Muscle layer of colon (tissue), 2 donors: ENCODE measurements at regions not wholly inside any gene's neighbourhood (a gene's known extent, or its start where the extent isn't known, plus 50 kb on each side); places are given as distances from the start of the nearest gene placed in this dataset.

Experiments
- H3K27ac ChIP-seq: one replicate; pipeline ENCODE4 v1.7.0; 2013; ENCODE audit warnings: low read depth, mild to moderate bottlenecking, low read length, moderate library complexity
- H3K27me3 ChIP-seq, 2 donors: one replicate each; pipeline ENCODE4 v1.7.0; 2013; ENCODE audit warnings: low read length in 2 of 2, mild to moderate bottlenecking in 2 of 2; ENCODE audit not compliant: insufficient read depth in 2 of 2, control insufficient read depth in 1 of 2
- H3K36me3 ChIP-seq: one replicate; pipeline ENCODE4 v1.7.0; 2013; ENCODE audit warnings: mild to moderate bottlenecking, low read length; ENCODE audit not compliant: insufficient read depth
- H3K4me1 ChIP-seq: one replicate; pipeline ENCODE4 v1.7.0; 2013; ENCODE audit warnings: mild to moderate bottlenecking, low read length; ENCODE audit not compliant: insufficient read depth
- H3K4me3 ChIP-seq, 2 donors: one replicate each; pipeline ENCODE4 v1.7.0; 2013; ENCODE audit warnings: low read length in 2 of 2, low read depth in 1 of 2, mild to moderate bottlenecking in 1 of 2, moderate library complexity in 1 of 2
- H3K9ac ChIP-seq: one replicate; pipeline ENCODE4 v1.7.0; 2013; ENCODE audit warnings: low read length
- H3K9me3 ChIP-seq: one replicate; pipeline ENCODE4 v1.7.0; 2013; ENCODE audit warnings: mild to moderate bottlenecking, low read length
- donor health status: abdominal sarcoma.
- donor health status: Adenocarcinoma of cecum.

DNA sequence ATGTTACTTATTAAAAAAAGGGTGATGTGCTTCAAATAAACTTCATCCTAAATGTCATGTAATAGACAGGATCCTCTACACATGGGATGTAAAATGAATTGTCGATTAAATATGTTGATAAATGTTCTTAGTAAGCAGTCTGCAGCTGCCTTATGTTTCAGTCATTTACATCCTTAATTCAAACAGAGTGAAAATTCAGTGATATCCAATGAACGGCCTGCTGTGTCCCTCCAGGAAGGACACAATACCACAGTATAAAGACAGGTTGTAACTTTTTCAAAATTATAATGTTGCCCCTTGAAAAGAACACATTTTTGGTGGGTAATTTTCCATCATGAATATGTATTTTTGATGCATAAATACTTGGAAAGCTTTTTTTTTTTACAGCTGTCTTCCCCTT, 266.5 kb upstream of the SEMA3A start:
- Histone ChIP-seq H3K4me3 (no peak overlapping the region), H3K9me3 (no peaks in the 10 kb centered on the region), H3K36me3 (no peaks in the 10 kb centered on the region), H3K4me1 (no peaks in the 10 kb centered on the region), H3K27me3 (no peaks in the 10 kb centered on the region), H3K27ac (no peak overlapping the region), H3K9ac (no peak overlapping the region)

DNA sequence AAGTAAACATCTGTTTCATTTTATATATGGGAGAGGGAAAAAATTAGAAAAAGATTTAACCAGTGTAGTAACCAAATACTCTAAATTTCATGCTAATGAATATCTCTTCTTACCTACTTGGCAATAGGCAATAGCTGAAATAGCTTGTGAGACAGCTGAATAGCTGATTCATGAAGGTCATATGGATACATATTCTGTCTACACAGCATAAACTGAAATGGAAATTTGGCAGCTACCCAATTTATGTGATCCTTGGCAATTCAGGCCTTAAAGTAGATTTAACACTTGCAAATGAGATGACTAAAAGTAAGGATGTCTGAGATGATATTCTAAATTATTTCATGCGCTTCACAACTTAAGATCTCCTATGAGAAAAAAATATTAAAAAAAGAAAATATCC, 261.2 kb upstream of the SEMA3A start:
- Histone ChIP-seq H3K9ac (no peak overlapping the region), H3K4me1 (no peaks in the 10 kb centered on the region), H3K4me3 (no peak overlapping the region), H3K9me3 (no peaks in the 10 kb centered on the region), H3K27me3 (no peaks in the 10 kb centered on the region), H3K36me3 (no peaks in the 10 kb centered on the region), H3K27ac (no peak overlapping the region)

DNA sequence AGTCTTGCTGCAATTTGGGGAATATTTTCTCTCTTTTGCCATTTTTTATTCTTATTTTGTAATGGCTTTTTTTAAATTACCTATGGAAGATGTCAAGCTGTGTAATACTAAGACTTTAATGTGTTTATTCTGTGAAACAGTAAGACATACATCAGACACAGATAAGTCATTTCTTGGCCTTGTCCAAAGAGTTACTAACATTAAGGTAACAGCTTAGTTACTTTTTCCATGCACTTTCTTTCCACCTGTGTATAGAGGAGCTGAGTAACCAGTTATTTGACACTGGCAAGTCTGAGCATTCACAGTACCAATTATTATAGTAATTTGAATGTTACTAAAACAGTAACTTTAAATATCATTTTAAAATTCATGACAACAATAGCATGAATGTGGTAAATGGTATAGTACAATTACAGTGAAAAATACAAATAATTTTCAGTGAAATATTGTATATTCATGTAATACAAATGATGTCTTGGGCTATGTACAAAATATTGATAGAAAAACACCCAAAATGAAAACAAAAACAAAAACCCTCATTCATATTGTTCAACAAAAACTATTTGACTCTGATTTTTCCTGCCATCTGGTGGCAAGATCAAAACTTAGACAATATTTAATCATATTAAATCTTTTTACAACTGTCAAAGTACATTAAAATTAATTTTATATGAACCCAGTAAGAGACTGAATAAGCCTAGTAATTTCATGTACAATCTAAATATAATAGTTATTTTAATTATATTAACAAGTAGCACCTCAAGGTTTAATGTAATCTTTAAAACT, 259.8 kb upstream of the SEMA3A start:
- Histone ChIP-seq H3K4me1 (no peaks in the 10 kb centered on the region), H3K9me3 (no peaks in the 10 kb centered on the region), H3K36me3 (no peaks in the 10 kb centered on the region), H3K4me3 (no peak overlapping the region), H3K27ac (no peak overlapping the region), H3K9ac (no peak overlapping the region), H3K27me3 (no peaks in the 10 kb centered on the region)

DNA sequence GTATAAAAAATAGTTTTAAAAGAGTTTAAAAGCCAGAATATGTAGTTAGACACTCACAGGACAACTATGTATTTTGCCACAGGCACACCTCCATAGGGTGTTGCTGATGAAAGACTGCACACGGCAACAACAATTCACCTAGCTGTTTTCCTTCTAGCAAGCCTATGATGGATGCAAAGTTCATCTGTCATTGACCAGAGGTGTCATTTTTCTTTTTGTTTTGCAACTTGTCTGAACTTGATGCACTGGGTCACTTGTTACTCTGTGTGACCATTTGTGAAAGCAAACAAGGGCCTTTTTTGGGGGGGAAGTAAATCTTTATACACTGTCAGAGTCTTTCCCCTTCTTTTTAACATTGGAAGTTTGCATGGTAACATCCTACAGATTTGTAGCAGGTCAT, 258.0 kb upstream of the SEMA3A start:
- Histone ChIP-seq H3K27ac (no peak overlapping the region), H3K9ac (no peak overlapping the region), H3K4me3 (no peak overlapping the region), H3K4me1 (no peaks in the 10 kb centered on the region), H3K36me3 (no peaks in the 10 kb centered on the region), H3K27me3 (no peaks in the 10 kb centered on the region), H3K9me3 (no peaks in the 10 kb centered on the region)

DNA sequence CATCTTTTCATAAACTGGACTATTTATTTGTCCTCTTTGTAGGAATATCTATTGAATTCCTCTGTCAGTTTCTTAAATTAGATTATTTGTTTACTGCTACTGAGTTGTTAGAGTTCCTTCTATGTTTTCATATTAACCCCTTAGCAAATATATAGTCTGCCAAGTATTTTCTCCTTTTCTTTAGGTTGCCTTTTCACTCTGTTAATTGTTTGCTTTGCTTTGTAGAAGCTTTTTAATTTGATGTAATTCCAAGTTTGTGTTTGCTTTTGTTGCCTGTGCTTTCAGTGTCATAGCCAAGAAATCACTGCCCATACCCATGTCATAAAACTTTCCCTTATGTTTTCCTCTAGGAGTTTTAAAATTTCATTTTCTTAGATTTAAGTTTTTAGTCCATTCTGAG, 256.2 kb upstream of the SEMA3A start:
- Histone ChIP-seq H3K27ac (no peak overlapping the region), H3K27me3 (no peaks in the 10 kb centered on the region), H3K9me3 (no peaks in the 10 kb centered on the region), H3K36me3 (no peaks in the 10 kb centered on the region), H3K4me3 (no peak overlapping the region), H3K4me1 (no peaks in the 10 kb centered on the region), H3K9ac (no peak overlapping the region)

DNA sequence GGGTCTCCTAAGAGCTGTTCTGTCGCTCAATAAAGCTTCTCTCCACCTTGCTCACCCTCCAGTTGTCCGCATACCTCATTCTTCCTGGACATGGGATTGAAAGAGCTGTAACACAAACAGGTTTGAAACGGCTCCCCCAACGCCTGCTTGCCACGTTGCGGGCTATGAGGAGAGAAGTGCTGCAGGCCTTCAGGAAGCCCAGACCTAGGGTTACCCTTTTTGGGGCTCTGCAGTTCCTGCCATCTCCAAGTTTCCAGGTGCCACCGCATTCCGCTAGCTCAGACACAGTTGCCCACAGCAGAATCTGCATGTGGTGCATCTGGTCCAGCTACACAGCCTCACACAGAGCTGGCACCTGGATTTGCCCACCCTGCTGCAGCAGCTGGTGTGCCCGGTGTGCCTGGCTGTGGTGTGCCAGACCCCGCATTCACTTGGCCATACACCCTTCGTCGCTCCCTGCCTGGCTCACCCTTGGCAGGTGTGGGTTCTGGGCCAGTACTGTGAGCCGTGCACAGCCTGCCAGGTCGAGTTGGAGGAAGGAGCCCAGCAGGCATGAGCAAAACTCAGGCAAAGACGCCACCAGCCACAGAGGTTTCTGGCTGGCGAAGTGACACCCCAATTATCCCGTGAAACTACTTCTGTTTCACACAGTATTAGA, 253.2 kb upstream of the SEMA3A start:
- Histone ChIP-seq H3K4me1 (no peaks in the 10 kb centered on the region), H3K9me3 (no peaks in the 10 kb centered on the region), H3K27ac (no peak overlapping the region), H3K4me3 (no peak overlapping the region), H3K9ac (no peak overlapping the region), H3K27me3 (no peaks in the 10 kb centered on the region), H3K36me3 (no peaks in the 10 kb centered on the region)

DNA sequence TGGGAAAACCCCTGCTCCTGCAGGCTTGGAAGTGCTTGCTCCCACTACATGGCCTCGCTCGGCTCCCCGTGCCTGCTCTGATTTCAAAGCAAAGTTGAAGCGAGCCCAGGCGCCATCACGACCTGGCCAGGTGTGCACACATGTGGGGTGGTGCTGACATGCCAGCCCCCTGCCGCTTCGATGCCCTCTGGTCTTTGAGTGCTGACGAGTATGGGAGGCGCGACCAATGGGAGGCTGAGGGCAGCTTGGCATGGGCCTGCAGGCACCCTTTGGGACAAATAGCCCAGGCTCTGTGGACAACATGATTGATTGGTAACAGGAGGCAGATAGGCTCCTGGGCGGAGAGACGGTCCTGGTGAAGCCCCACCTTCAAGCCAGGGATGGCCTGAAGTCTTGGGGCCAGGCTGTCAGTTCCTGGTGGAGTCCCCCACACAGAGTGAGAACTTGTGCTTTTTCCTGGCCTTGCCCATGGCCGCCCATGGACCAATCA, 252.4 kb upstream of the SEMA3A start:
- no peaks in the 10 kb centered on the region for H3K27me3 ChIP-seq
- no peaks in the 10 kb centered on the region for H3K36me3 ChIP-seq

GRCh38 chr7:84425702-84426259, 231.2 kb upstream of the SEMA3A start:
- no peaks in the 10 kb centered on the region for H3K36me3 ChIP-seq
- no peak overlapping the region for H3K9ac ChIP-seq
- no peak overlapping the region for H3K27ac ChIP-seq
- H3K9me3 ChIP-seq: no peaks in the 10 kb centered on the region
- no peak overlapping the region for H3K4me3 ChIP-seq
- no peaks in the 10 kb centered on the region for H3K4me1 ChIP-seq
- no peaks in the 10 kb centered on the region for H3K27me3 ChIP-seq

More for the DNA sequence above, 252.4 kb upstream of the SEMA3A start:
- H3K9ac ChIP-seq: no peak overlapping the region
- H3K4me1 ChIP-seq: no peaks in the 10 kb centered on the region
- H3K4me3 ChIP-seq: no peak overlapping the region
- no peak overlapping the region for H3K27ac ChIP-seq
- H3K9me3 ChIP-seq: no peaks in the 10 kb centered on the region

DNA sequence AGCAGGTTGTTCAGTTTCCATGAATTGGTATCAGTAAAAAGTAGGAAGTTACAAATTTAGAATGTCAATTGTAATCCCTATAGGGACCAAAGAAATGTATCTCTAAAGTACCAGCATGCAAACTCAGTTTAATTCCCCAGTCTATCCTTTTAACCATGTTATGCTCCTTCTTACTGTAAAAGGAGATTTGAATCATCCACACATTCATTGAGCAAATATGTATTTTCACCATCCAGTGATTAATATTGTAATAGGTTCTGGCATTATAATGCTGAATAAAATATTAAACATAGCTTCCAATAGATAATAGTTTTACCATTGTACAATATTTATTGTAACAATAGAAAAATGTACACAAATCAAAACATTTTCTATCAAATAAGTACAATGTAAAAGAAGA, 228.2 kb upstream of the SEMA3A start:
- no peak overlapping the region for H3K4me3 ChIP-seq

DNA sequence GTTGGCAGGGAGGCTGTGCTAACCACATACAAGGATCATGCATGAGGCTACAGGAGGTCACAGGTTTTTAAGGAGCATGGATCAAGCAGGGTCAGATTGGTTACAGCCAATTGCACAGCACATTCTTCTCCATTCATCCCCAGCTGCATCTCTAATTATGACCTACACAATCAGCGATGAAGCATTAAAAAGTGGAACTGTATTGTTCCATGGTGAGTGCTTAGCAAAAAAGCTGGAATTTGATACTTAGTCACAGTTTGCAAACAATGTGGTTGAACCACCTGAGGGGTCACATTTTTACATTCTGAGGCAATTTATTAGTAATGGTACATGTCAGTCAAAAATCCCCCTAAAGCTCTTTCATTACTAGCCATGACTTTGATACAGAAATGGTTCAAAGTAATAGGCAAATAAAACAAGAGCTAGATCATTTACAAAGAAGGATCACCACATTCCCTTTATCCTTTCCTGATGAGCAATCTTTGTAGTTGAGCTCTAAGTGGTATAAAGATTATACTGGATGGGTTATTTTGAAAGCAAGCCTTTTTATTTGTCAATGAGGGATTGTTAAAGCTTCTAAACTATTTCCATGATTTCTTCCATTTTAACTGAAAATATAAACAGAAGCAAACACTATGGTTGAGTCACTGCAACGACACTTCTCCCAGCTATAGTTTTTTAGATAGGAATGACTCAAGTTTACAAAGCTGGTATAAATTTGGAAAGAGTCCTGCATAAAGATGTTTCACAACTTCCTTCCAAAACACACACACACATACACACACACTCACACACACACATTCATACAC, 217.8 kb upstream of the SEMA3A start:
- H3K27ac ChIP-seq: no peak overlapping the region
- H3K9me3 ChIP-seq: no peaks in the 10 kb centered on the region
- H3K27me3 ChIP-seq: no peaks in the 10 kb centered on the region
- no peak overlapping the region for H3K9ac ChIP-seq
- no peaks in the 10 kb centered on the region for H3K4me1 ChIP-seq
- H3K4me3 ChIP-seq: no peak overlapping the region
- H3K36me3 ChIP-seq: no peaks in the 10 kb centered on the region

More for the DNA sequence above, 228.2 kb upstream of the SEMA3A start:
- Histone ChIP-seq H3K4me1 (no peaks in the 10 kb centered on the region), H3K9me3 (no peaks in the 10 kb centered on the region), H3K27me3 (no peaks in the 10 kb centered on the region), H3K27ac (no peak overlapping the region), H3K9ac (no peak overlapping the region), H3K36me3 (no peaks in the 10 kb centered on the region)

DNA sequence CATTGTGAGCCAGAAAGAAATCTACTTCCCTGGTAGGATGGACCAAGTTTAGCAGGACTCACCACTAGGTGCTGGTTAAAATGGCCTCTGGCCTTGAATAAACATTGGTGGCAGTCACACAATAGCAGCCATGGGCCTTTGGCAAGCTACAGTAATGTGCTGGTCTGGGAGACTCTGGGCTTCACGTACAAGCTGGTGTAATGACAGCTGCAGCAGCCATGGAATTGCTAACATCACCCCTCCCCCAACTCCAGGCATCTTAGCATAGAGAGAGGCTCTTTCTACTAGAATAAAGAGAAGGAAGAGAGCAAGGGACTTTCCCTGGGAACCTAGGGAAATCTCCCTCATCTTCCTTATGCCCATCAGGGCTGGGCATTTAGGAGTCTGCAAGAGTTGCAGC, 205.1 kb upstream of the SEMA3A start:
- no peak overlapping the region for H3K4me3 ChIP-seq
- no peaks in the 10 kb centered on the region for H3K9me3 ChIP-seq
- no peaks in the 10 kb centered on the region for H3K36me3 ChIP-seq
- no peaks in the 10 kb centered on the region for H3K4me1 ChIP-seq
- H3K27me3 ChIP-seq: no peaks in the 10 kb centered on the region
- H3K9ac ChIP-seq: no peak overlapping the region
- H3K27ac ChIP-seq: no peak overlapping the region
